ENCODE measurements at regions not wholly inside any gene's neighbourhood (a gene's known extent, or its start where the extent isn't known, plus 50 kb on each side); places are given as distances from the start of the nearest gene placed in this dataset.

DNA sequence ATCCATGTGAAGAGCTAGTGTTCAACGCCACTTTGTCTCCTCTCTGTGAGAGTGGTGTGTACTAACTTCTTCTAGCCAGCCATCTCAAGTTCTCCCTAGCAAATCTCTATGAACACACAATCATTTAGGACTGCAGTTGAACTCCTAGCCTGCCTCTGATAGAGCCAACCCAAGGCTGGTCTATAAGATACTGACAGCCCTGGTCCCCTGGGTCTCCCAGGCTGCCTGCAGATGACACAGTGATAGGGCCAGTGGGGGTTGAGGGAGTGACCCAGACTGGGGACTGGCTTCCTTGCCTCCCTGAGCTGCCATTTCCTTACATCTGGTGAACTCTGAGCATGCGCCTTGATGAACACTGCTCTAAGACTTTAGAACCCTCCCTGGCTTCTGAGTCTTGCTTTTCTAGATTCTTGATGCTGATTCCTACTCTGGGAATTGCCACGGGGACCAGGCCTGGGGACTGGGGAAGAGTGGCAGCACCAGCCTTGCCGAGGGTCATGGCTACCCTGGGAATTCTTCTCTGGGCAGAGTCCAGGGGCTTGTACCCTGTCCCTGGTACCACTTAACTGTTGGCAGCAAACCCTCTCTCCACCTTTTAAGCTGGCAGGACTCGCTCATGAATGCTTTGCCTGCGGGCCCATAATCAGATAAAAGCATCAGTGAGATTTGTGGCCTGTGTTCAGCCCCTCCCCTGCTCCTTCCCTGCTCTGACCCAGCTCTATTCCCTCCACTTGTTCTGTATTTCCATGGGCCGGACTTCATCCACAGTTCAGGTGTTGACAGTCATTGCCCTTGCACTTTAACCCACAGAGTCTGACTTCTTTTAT, 130.8 kb upstream of the CHD6 start:
- Histone ChIP-seq H3K9me3 (no peaks in the 10 kb centered on the region), H3K36me3 (no peaks in the 10 kb centered on the region), H3K27ac (no peak overlapping the region), H3K4me3 (no peak overlapping the region), H3K27me3 (ENCODE audit: low read depth) (peaks cover 13% of the 10 kb centered on the region), H3K4me1 (no peaks in the 10 kb centered on the region)
- intact Hi-C loops (cut with DNase I): no loop called here
- DNase-seq (no peak), ATAC-seq (no peak)
- TF ChIP-seq, protein P1, sequence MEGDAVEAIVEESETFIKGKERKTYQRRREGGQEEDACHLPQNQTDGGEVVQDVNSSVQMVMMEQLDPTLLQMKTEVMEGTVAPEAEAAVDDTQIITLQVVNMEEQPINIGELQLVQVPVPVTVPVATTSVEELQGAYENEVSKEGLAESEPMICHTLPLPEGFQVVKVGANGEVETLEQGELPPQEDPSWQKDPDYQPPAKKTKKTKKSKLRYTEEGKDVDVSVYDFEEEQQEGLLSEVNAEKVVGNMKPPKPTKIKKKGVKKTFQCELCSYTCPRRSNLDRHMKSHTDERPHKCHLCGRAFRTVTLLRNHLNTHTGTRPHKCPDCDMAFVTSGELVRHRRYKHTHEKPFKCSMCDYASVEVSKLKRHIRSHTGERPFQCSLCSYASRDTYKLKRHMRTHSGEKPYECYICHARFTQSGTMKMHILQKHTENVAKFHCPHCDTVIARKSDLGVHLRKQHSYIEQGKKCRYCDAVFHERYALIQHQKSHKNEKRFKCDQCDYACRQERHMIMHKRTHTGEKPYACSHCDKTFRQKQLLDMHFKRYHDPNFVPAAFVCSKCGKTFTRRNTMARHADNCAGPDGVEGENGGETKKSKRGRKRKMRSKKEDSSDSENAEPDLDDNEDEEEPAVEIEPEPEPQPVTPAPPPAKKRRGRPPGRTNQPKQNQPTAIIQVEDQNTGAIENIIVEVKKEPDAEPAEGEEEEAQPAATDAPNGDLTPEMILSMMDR (IDR thresholded peaks at IDR 0.05): no peak

DNA sequence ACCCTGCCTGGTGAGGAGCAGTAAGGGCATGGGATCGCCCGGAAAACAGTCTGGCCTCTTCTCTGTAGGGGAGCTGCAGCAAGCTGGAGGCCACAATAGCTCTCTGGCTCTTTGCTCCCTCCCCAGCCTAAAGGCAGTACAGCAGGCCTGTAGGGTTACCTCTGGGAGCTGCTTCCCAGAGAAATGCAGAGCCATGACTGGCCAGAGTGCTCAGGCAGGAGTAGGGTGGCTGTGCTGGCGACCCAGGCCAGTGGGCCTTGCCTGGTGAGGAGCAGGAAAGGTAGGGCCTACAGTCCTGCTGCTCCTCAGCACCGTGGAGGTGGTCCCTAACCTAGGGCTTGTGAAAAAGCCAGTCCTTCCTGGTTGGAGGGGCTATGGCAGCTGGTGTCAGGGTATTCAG, 129.9 kb upstream of the CHD6 start:
- no peak for DNase-seq
- Histone ChIP-seq H3K27me3 (ENCODE audit: low read depth) (peaks cover 13% of the 10 kb centered on the region), H3K4me1 (no peaks in the 10 kb centered on the region), H3K36me3 (no peaks in the 10 kb centered on the region), H3K4me3 (no peak overlapping the region), H3K9me3 (no peaks in the 10 kb centered on the region), H3K27ac (no peak overlapping the region)
- intact Hi-C loops (cut with DNase I): no loop called here
- TF ChIP-seq, protein P1 (IDR thresholded peaks at IDR 0.05): no peak
- ATAC-seq: peak in 1 of 2 donors; percentile 21

DNA sequence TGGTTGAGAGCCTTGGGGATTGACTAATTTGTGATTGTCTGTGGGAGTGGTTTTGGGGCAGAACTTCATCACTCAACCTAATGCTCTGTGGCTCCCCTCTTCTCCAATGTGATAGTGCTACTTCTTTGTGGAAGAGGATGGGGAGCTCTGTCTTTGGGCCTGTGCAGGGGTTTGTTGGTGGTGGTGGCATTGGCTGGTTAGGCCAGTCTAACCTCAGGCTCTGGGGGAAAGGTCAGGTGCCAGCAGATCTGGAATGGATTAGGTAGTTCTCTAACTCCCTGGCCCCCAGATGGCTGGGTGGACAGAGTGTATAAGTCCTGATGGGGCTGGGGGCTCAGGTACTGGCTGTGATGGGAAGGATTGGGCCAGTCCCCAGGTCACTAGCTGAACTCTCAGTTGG, 129.0 kb upstream of the CHD6 start:
- intact Hi-C loops (cut with DNase I): no loop called here
- H3K27me3 ChIP-seq (ENCODE audit: low read depth): peaks cover 13% of the 10 kb centered on the region
- ATAC-seq: no peak

DNA sequence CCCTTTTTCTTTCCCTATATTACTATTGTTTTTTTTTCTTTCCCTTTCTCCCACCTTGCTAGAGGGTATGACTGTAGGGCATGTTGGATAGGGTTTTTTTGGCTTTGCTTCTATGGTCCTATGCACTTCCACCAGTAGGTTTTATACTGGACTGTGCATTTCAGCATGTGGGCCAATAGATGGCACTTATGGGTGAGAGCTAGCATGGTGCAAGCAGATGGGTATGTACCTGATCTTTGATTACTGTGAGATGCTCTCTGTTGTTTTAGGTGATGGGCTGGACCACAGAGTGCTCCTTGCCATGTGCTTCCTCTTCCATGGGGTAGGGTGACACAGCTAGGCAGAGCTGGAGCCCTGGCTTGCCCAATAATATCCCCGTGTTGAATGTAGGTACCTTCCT, 128.5 kb upstream of the CHD6 start:
- Histone ChIP-seq H3K9me3 (no peaks in the 10 kb centered on the region), H3K4me3 (no peak overlapping the region), H3K27me3 (ENCODE audit: low read depth) (peaks cover 13% of the 10 kb centered on the region), H3K27ac (no peak overlapping the region), H3K36me3 (no peaks in the 10 kb centered on the region), H3K4me1 (no peaks in the 10 kb centered on the region)
- TF ChIP-seq, protein P1 (IDR thresholded peaks at IDR 0.05): no peak
- DNase-seq (no peak), ATAC-seq (no peak)
- intact Hi-C loops (cut with DNase I): no loop called here

More for the DNA sequence above, 129.0 kb upstream of the CHD6 start:
- DNase-seq: no peak
- Histone ChIP-seq H3K36me3 (no peaks in the 10 kb centered on the region), H3K9me3 (no peaks in the 10 kb centered on the region), H3K27ac (no peak overlapping the region), H3K4me1 (no peaks in the 10 kb centered on the region), H3K4me3 (no peak overlapping the region)
- TF ChIP-seq, protein P1 (IDR thresholded peaks at IDR 0.05): no peak

DNA sequence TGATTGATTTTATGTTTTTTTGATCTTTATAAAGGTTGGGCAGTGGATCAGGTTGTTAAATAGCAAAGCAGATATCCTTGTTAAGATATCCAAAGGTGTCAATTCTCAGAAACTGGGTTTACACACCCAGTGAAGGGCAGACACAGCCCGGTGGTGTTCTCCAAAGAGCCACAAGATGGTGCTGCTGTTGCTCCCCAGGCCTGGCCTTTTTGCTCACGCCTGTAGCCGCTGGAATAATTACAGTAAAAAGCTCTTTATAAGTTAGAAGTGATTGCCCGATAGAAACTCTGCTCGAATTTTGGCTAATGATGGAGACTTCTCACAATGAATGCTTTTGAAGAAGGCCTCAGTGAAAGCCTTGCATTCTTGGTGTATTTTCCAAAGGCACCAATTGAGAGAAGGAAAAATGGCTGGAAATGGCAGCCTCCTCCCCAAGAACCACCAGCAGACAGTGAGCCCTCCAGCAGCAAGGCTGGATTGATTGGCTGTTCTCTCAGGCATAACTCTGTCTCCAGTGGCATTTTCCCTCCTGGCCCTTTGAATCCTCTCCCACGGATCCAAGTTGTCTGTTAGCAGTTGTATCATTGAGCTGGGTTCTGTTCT, 120.5 kb upstream of the CHD6 start:
- DNase-seq (peak; percentile 51), ATAC-seq (peak; percentile 67 to 75)
- Histone ChIP-seq H3K27ac (no peak overlapping the region), H3K27me3 (ENCODE audit: low read depth) (no peaks in the 10 kb centered on the region), H3K4me1 (no peaks in the 10 kb centered on the region), H3K36me3 (no peaks in the 10 kb centered on the region), H3K9me3 (no peaks in the 10 kb centered on the region), H3K4me3 (no peak overlapping the region)
- intact Hi-C loops (cut with DNase I): no loop called here
- TF ChIP-seq, protein P1 (IDR thresholded peaks at IDR 0.05): peak; percentile 82
